Stomach (tissue), 8 donors: ENCODE measurements at regions not wholly inside any gene's neighbourhood (a gene's known extent, or its start where the extent isn't known, plus 50 kb on each side); places are given as distances from the start of the nearest gene placed in this dataset.

Experiments
- DNase-seq, 2 donors: peaks; one replicate each; pipeline versions ENCODE4 v3.0.0 to v3.0.0-alpha.2; 2013 to 2019
- H3K27ac ChIP-seq, 5 donors: fragments of 200-600 bp in 4 of 5; sonication (generic) in 4 of 5; one replicate each; pipeline ENCODE4 v1.5.1; 2013 to 2019; ENCODE audit warnings: mild to moderate bottlenecking in 1 of 5, moderate library complexity in 1 of 5
- H3K27me3 ChIP-seq, 3 donors: fragments of 200-600 bp; sonication (generic); one replicate each; pipeline ENCODE4 v1.5.1; 2017 to 2019; ENCODE audit warnings: mixed run types in 1 of 3
- H3K36me3 ChIP-seq, 4 donors: fragments of 200-600 bp; sonication (generic); 1 replicate in 3 of 4; 2 replicates in 1 of 4; pipeline ENCODE4 v1.5.1; 2016 to 2019
- H3K4me1 ChIP-seq, 4 donors: fragments of 200-600 bp; sonication (generic); one replicate each; pipeline ENCODE4 v1.5.1; 2016 to 2019
- H3K4me3 ChIP-seq, 4 donors: fragments of 200-600 bp; sonication (generic) in 3 of 4; one replicate each; pipeline ENCODE4 v1.5.1; 2016 to 2019; ENCODE audit warnings: mild to moderate bottlenecking in 1 of 4
- H3K9me3 ChIP-seq, 4 donors: fragments of 200-600 bp; sonication (generic); one replicate each; pipeline ENCODE4 v1.5.1; 2016 to 2019
- CTCF ChIP-seq, 7 experiments: fragments of 450-650 bp in 4 of 7; fragments of 200-600 bp in 3 of 7; sonication (generic) in 3 of 7; IDR thresholded peaks; one replicate each; pipeline ENCODE4 v1.5.1; 2016 to 2019; ENCODE audit warnings: antibody characterized with exemption in 7 of 7, control low read depth in 2 of 7, mild to moderate bottlenecking in 1 of 7
- EP300 ChIP-seq: sonication (generic); formaldehyde crosslinking; IDR thresholded peaks from one replicate; pipeline ENCODE4 v1.6.1; 2017; ENCODE audit warnings: antibody characterized with exemption
- POLR2A ChIP-seq, 4 donors: fragments of 450-650 bp; IDR thresholded peaks; one replicate each; pipeline ENCODE4 v1.6.1; 2016; ENCODE audit warnings: antibody characterized with exemption in 4 of 4, control low read depth in 2 of 4, mild to moderate bottlenecking in 1 of 4, moderate library complexity in 1 of 4
- POLR2AphosphoS5 ChIP-seq, 3 donors: sonication (generic); formaldehyde crosslinking; IDR thresholded peaks; one replicate each; pipeline ENCODE4 v1.6.1; 2016; ENCODE audit warnings: antibody characterized with exemption in 3 of 3
- WGBS, 5 donors: extraction: QIAGEN DNeasy Blood & Tissue Kit in 3 of 5; methylation state at CpG; one replicate each; pipeline versions ENCODE4 v1.1.5 to v1.1.7; 2013 to 2018; 5-methylcytosine and 5-hydroxymethylcytosine counted together
- intact Hi-C: fragments of 100-400 bp; cut with DNase I; formaldehyde crosslinking; loops from one replicate; pipeline ENCODE4 v1.15.1; 2023; ENCODE audit warnings: low total_unique reads
- donor health status: healthy with polysubstance abuse.
- donor health status: Bipolar disorder and iron deficiency.
- donor health status: healthy.

- H3K4me3 ChIP-seq, result no peak overlapping the region
- no peaks in the 10 kb centered on the region for H3K36me3 ChIP-seq
- intact Hi-C loops, result no loop called here
- 81 to 90% (median 86%) methylated on average over 4 of the region's 4 CpGs for WGBS, 5 donors
- H3K9me3 ChIP-seq, result peaks cover 5 to 28% (median 15%) of the 10 kb centered on the region in 4 donors
- no peaks in the 10 kb centered on the region for H3K4me1 ChIP-seq
- no peaks in the 10 kb centered on the region for H3K27me3 ChIP-seq
- no peak for TF ChIP-seq EP300
- TF ChIP-seq POLR2AphosphoS5 (IDR thresholded peaks at IDR 0.05), result no peak
- H3K27ac ChIP-seq, result no peak overlapping the region
- no peak for DNase-seq
These were observed 122.2 kb upstream of the GMNC start for GRCh38 chr3:190984502-190985244.

- Histone ChIP-seq H3K4me3 (no peak overlapping the region), H3K27ac (no peak overlapping the region), H3K36me3 (no peaks in the 10 kb centered on the region), H3K27me3 (no peaks in the 10 kb centered on the region), H3K9me3 (peaks cover 5 to 27% (median 15%) of the 10 kb centered on the region in 4 donors), H3K4me1 (no peaks in the 10 kb centered on the region)
- 9 to 38% (median 33%) methylated on average over 1 of the region's 1 CpG for WGBS, 5 donors
- no peak for TF ChIP-seq CTCF (IDR thresholded peaks at IDR 0.05)
- TF ChIP-seq POLR2AphosphoS5 (IDR thresholded peaks at IDR 0.05), result no peak
- no peak for TF ChIP-seq POLR2A (IDR thresholded peaks at IDR 0.05)
- no peak for TF ChIP-seq EP300
- peak in 1 of 2 donors; percentile 6 for DNase-seq
- intact Hi-C loops, result no loop called here
These were observed 121.4 kb upstream of the GMNC start for GRCh38 chr3:190983875-190984274.

GRCh38 chr3:190973771-190974170 is 111.3 kb upstream of the GMNC start:
- Histone ChIP-seq H3K9me3 (no peaks in the 10 kb centered on the region), H3K27ac (no peak overlapping the region), H3K4me1 (no peaks in the 10 kb centered on the region), H3K27me3 (no peaks in the 10 kb centered on the region), H3K4me3 (no peak overlapping the region), H3K36me3 (no peaks in the 10 kb centered on the region)
- intact Hi-C loops, result no loop called here
- no peak for DNase-seq
- TF ChIP-seq EP300, result no peak
- no peak for TF ChIP-seq POLR2A (IDR thresholded peaks at IDR 0.05)
- no peak for TF ChIP-seq CTCF (IDR thresholded peaks at IDR 0.05)
- no peak for TF ChIP-seq POLR2AphosphoS5 (IDR thresholded peaks at IDR 0.05)
- 36 to 74% (median 46%) methylated on average over 3 of the region's 3 CpGs for WGBS, 5 donors

GRCh38 chr3:190972840-190973270 is 110.4 kb upstream of the GMNC start:
- no peak overlapping the region for H3K4me3 ChIP-seq
- H3K27ac ChIP-seq, result no peak overlapping the region
- DNase-seq, result peak in 1 of 2 donors; percentile 8
- no peaks in the 10 kb centered on the region for H3K27me3 ChIP-seq
- H3K36me3 ChIP-seq, result no peaks in the 10 kb centered on the region
- TF ChIP-seq CTCF (IDR thresholded peaks at IDR 0.05) (no peak), EP300 (no peak), POLR2A (IDR thresholded peaks at IDR 0.05) (no peak), POLR2AphosphoS5 (IDR thresholded peaks at IDR 0.05) (no peak)
- H3K9me3 ChIP-seq, result no peaks in the 10 kb centered on the region
- no peaks in the 10 kb centered on the region for H3K4me1 ChIP-seq
- intact Hi-C loops, result no loop called here
- 17 to 40% (median 21%) methylated on average over 1 of the region's 1 CpG for WGBS, 5 donors

- H3K27ac ChIP-seq, result no peak overlapping the region
- intact Hi-C loops, result no loop called here
- no peaks in the 10 kb centered on the region for H3K27me3 ChIP-seq
- no peak for DNase-seq
- WGBS, 5 donors, result 42 to 73% (median 54%) methylated on average over 5 of the region's 5 CpGs
- no peak for TF ChIP-seq POLR2AphosphoS5 (IDR thresholded peaks at IDR 0.05)
- no peak for TF ChIP-seq POLR2A (IDR thresholded peaks at IDR 0.05)
- TF ChIP-seq CTCF (IDR thresholded peaks at IDR 0.05), result no peak
- TF ChIP-seq EP300, result no peak
- no peaks in the 10 kb centered on the region for H3K4me1 ChIP-seq
- no peaks in the 10 kb centered on the region for H3K9me3 ChIP-seq
- H3K36me3 ChIP-seq, result no peaks in the 10 kb centered on the region
- no peak overlapping the region for H3K4me3 ChIP-seq
These were observed 109.7 kb upstream of the GMNC start for GRCh38 chr3:190972196-190972595.
